ENCODE measurements at regions not wholly inside any gene's neighbourhood (a gene's known extent, or its start where the extent isn't known, plus 50 kb on each side); places are given as distances from the start of the nearest gene placed in this dataset.
"Not testable (repeated sequence)": the region's sequence is repeated elsewhere in the genome, so short reads cannot be mapped to it uniquely, and the experiment has no call there.

- no peak for DNase-seq
These were observed 144.2 kb downstream of the DLL1 start for GRCh38 chr6:170146640-170147039.

GRCh38 chr6:170146131-170146530, 144.7 kb downstream of the DLL1 start:
- DNase-seq, result not testable (repeated sequence)

- not testable (repeated sequence) for DNase-seq
These were observed 145.2 kb downstream of the DLL1 start for GRCh38 chr6:170145716-170146115.

- DNase-seq, result no peak
These were observed 145.6 kb downstream of the DLL1 start for GRCh38 chr6:170145272-170145592.

- no peak for DNase-seq
These were observed 146.2 kb downstream of the DLL1 start for GRCh38 chr6:170144571-170145271.

GRCh38 chr6:170143401-170144150, 147.3 kb downstream of the DLL1 start:
- DNase-seq, result no peak

- no peak for DNase-seq
These were observed 148.3 kb downstream of the DLL1 start for GRCh38 chr6:170142559-170142958.

- not testable (repeated sequence) for DNase-seq
These were observed 149.8 kb downstream of the DLL1 start for GRCh38 chr6:170141061-170141460.

- DNase-seq, result no peak
These were observed 150.7 kb downstream of the DLL1 start for GRCh38 chr6:170140129-170140528.

- DNase-seq, result no peak
These were observed 151.3 kb downstream of the DLL1 start for GRCh38 chr6:170139531-170139930.

GRCh38 chr6:170139046-170139445, 151.8 kb downstream of the DLL1 start:
- DNase-seq, result not testable (repeated sequence)

GRCh38 chr6:170137911-170138910, 152.7 kb downstream of the DLL1 start:
- no peak for DNase-seq

GRCh38 chr6:170137176-170137891, 153.5 kb downstream of the DLL1 start:
- DNase-seq, result no peak

GRCh38 chr6:170136541-170137175, 154.2 kb downstream of the DLL1 start:
- DNase-seq, result no peak

GRCh38 chr6:170135821-170136471, 154.9 kb downstream of the DLL1 start:
- no peak for DNase-seq

- no peak for DNase-seq
These were observed 155.4 kb downstream of the DLL1 start for GRCh38 chr6:170135461-170135820.

GRCh38 chr6:170134471-170135440, 156.1 kb downstream of the DLL1 start:
- DNase-seq, result no peak

- no peak for DNase-seq
These were observed 156.8 kb downstream of the DLL1 start for GRCh38 chr6:170134031-170134470.

GRCh38 chr6:170132561-170132991, 158.3 kb downstream of the DLL1 start:
- DNase-seq, result no peak

GRCh38 chr6:170132011-170132521, 158.8 kb downstream of the DLL1 start:
- DNase-seq, result no peak
